ENCODE measurements at regions not wholly inside any gene's neighbourhood (a gene's known extent, or its start where the extent isn't known, plus 50 kb on each side); places are given as distances from the start of the nearest gene placed in this dataset.
"Not testable (repeated sequence)": the region's sequence is repeated elsewhere in the genome, so short reads cannot be mapped to it uniquely, and the experiment has no call there.

GRCh38 chr9:18023332-18023731, 444.5 kb downstream of the SH3GL2 start:
- DNase-seq (ENCODE audit: low read depth in 3 of 3) = no peak

- no peak for DNase-seq (ENCODE audit: low read depth in 3 of 3)
These were observed 441.3 kb upstream of the ADAMTSL1 start for GRCh38 chr9:18032636-18033035.

- DNase-seq (ENCODE audit: low read depth in 3 of 3) = no peak
These were observed 437.3 kb upstream of the ADAMTSL1 start for GRCh38 chr9:18036422-18037187.

- no peak for DNase-seq (ENCODE audit: low read depth in 3 of 3)
These were observed 436.0 kb upstream of the ADAMTSL1 start for GRCh38 chr9:18037981-18038380.

- no peak for DNase-seq (ENCODE audit: low read depth in 3 of 3)
These were observed 433.6 kb upstream of the ADAMTSL1 start for GRCh38 chr9:18040327-18040726.

GRCh38 chr9:18043978-18044377, 430.0 kb upstream of the ADAMTSL1 start:
- no peak for DNase-seq (ENCODE audit: low read depth in 3 of 3)

- DNase-seq (ENCODE audit: low read depth in 3 of 3) = no peak
These were observed 428.6 kb upstream of the ADAMTSL1 start for GRCh38 chr9:18045326-18045725.

- no peak for DNase-seq (ENCODE audit: low read depth in 3 of 3)
These were observed 427.9 kb upstream of the ADAMTSL1 start for GRCh38 chr9:18046068-18046467.

GRCh38 chr9:18051638-18052037, 422.3 kb upstream of the ADAMTSL1 start:
- no peak for DNase-seq (ENCODE audit: low read depth in 3 of 3)

- DNase-seq (ENCODE audit: low read depth in 3 of 3) = no peak
These were observed 421.9 kb upstream of the ADAMTSL1 start for GRCh38 chr9:18052060-18052459.

GRCh38 chr9:18056269-18056992, 417.5 kb upstream of the ADAMTSL1 start:
- DNase-seq (ENCODE audit: low read depth in 3 of 3) = no peak

GRCh38 chr9:18056993-18057369, 417.0 kb upstream of the ADAMTSL1 start:
- no peak for DNase-seq (ENCODE audit: low read depth in 3 of 3)

- DNase-seq (ENCODE audit: low read depth in 3 of 3) = no peak
These were observed 415.1 kb upstream of the ADAMTSL1 start for GRCh38 chr9:18058564-18059442.

- DNase-seq (ENCODE audit: low read depth in 3 of 3) = no peak
These were observed 414.5 kb upstream of the ADAMTSL1 start for GRCh38 chr9:18059447-18059846.

- DNase-seq (ENCODE audit: low read depth in 3 of 3) = no peak
These were observed 413.6 kb upstream of the ADAMTSL1 start for GRCh38 chr9:18060269-18060934.

- DNase-seq (ENCODE audit: low read depth in 3 of 3) = no peak
These were observed 412.6 kb upstream of the ADAMTSL1 start for GRCh38 chr9:18061332-18061731.

- DNase-seq (ENCODE audit: low read depth in 3 of 3) = no peak
These were observed 412.1 kb upstream of the ADAMTSL1 start for GRCh38 chr9:18061856-18062255.

- no peak for DNase-seq (ENCODE audit: low read depth in 3 of 3)
These were observed 410.0 kb upstream of the ADAMTSL1 start for GRCh38 chr9:18063856-18064390.

GRCh38 chr9:18066608-18067007, 407.3 kb upstream of the ADAMTSL1 start:
- not testable (repeated sequence) for DNase-seq (ENCODE audit: low read depth in 3 of 3)

- DNase-seq (ENCODE audit: low read depth in 3 of 3) = no peak
These were observed 406.3 kb upstream of the ADAMTSL1 start for GRCh38 chr9:18067548-18068120.

- no peak for DNase-seq (ENCODE audit: low read depth in 3 of 3)
These were observed 405.1 kb upstream of the ADAMTSL1 start for GRCh38 chr9:18068900-18069299.

Measured in stimulated activated CD4-positive, alpha-beta T cell treated with anti-CD3 and anti-CD28 coated beads, TNF-alpha, amount 100 ng/mL, for 4 hours (primary cell).